ENCODE measurements at regions not wholly inside any gene's neighbourhood (a gene's known extent, or its start where the extent isn't known, plus 50 kb on each side); places are given as distances from the start of the nearest gene placed in this dataset.

DNA sequence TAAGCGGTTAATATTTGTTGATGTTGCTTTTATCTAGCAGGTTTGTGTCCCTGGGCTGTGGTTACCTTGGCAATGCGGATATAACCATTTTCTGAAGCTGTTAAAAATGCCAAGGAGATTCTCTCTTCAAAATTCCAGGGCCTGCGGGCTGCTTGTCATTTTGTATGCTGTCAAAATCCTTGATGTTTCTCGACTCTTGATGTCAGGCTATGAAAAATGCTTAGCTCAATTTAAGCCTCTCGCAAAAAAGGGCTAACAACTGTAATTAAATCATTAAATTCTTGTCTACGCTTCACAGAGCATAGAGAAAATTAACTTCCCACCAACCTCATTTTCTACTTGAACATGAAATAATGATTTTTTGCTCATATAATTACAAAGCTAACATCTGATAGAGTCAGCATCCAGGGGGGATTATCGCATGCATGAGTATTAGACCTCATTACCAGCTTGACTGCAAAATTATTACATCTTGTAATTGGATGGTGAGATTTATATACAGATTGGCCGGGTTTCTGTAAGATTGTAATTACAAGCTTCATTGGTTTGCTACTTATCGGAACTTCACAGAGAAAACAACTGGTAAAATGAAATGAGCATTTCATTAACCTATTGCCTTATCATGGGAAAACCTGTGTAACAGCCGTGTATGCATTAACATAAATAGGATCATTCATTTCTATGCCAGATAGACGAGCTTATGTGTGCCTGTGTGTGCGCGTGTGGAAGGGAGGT is 83.1 kb upstream of the IRX1 start:
- TF ChIP-seq YY1 (IDR thresholded peaks at IDR 0.05; ENCODE audit: extremely low read depth, insufficient replicate concordance, low read depth, low read length) (no peak), TCF7L2 (IDR thresholded peaks at IDR 0.05; ENCODE audit: borderline replicate concordance, extremely low read depth, insufficient read depth, insufficient read length) (no peak), POLR2AphosphoS5 (IDR thresholded peaks at IDR 0.05; ENCODE audit: low read depth, low read length) (no peak), SP1 (IDR thresholded peaks at IDR 0.05; ENCODE audit: low read depth) (no peak), EZH2 (IDR thresholded peaks at IDR 0.05) (no peak), RAD21 (IDR thresholded peaks at IDR 0.05; ENCODE audit: low read depth) (no peak), EGR1 (IDR thresholded peaks at IDR 0.05; ENCODE audit: low read depth) (no peak), SIN3A (IDR thresholded peaks at IDR 0.05; ENCODE audit: low read depth) (no peak)
- TF ChIP-seq, protein P1, sequence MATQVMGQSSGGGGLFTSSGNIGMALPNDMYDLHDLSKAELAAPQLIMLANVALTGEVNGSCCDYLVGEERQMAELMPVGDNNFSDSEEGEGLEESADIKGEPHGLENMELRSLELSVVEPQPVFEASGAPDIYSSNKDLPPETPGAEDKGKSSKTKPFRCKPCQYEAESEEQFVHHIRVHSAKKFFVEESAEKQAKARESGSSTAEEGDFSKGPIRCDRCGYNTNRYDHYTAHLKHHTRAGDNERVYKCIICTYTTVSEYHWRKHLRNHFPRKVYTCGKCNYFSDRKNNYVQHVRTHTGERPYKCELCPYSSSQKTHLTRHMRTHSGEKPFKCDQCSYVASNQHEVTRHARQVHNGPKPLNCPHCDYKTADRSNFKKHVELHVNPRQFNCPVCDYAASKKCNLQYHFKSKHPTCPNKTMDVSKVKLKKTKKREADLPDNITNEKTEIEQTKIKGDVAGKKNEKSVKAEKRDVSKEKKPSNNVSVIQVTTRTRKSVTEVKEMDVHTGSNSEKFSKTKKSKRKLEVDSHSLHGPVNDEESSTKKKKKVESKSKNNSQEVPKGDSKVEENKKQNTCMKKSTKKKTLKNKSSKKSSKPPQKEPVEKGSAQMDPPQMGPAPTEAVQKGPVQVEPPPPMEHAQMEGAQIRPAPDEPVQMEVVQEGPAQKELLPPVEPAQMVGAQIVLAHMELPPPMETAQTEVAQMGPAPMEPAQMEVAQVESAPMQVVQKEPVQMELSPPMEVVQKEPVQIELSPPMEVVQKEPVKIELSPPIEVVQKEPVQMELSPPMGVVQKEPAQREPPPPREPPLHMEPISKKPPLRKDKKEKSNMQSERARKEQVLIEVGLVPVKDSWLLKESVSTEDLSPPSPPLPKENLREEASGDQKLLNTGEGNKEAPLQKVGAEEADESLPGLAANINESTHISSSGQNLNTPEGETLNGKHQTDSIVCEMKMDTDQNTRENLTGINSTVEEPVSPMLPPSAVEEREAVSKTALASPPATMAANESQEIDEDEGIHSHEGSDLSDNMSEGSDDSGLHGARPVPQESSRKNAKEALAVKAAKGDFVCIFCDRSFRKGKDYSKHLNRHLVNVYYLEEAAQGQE (IDR thresholded peaks at IDR 0.05; ENCODE audit: low read depth) = no peak
- TF ChIP-seq, protein P2, sequence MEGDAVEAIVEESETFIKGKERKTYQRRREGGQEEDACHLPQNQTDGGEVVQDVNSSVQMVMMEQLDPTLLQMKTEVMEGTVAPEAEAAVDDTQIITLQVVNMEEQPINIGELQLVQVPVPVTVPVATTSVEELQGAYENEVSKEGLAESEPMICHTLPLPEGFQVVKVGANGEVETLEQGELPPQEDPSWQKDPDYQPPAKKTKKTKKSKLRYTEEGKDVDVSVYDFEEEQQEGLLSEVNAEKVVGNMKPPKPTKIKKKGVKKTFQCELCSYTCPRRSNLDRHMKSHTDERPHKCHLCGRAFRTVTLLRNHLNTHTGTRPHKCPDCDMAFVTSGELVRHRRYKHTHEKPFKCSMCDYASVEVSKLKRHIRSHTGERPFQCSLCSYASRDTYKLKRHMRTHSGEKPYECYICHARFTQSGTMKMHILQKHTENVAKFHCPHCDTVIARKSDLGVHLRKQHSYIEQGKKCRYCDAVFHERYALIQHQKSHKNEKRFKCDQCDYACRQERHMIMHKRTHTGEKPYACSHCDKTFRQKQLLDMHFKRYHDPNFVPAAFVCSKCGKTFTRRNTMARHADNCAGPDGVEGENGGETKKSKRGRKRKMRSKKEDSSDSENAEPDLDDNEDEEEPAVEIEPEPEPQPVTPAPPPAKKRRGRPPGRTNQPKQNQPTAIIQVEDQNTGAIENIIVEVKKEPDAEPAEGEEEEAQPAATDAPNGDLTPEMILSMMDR (IDR thresholded peaks at IDR 0.05 in 2 of 3, conservative IDR thresholded peaks at IDR 0.05 in 1 of 3; ENCODE audit: borderline replicate concordance in 1 of 3, insufficient read depth in 1 of 3, low read depth in 2 of 3, low read length in 2 of 3) = no peak
- TF ChIP-seq, protein P3, sequence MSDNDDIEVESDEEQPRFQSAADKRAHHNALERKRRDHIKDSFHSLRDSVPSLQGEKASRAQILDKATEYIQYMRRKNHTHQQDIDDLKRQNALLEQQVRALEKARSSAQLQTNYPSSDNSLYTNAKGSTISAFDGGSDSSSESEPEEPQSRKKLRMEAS (IDR thresholded peaks at IDR 0.05) = no peak
- TF ChIP-seq, protein P4, sequence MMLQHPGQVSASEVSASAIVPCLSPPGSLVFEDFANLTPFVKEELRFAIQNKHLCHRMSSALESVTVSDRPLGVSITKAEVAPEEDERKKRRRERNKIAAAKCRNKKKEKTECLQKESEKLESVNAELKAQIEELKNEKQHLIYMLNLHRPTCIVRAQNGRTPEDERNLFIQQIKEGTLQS (IDR thresholded peaks at IDR 0.05) = no peak
